ENCODE measurements at regions not wholly inside any gene's neighbourhood (a gene's known extent, or its start where the extent isn't known, plus 50 kb on each side); places are given as distances from the start of the nearest gene placed in this dataset.

DNA sequence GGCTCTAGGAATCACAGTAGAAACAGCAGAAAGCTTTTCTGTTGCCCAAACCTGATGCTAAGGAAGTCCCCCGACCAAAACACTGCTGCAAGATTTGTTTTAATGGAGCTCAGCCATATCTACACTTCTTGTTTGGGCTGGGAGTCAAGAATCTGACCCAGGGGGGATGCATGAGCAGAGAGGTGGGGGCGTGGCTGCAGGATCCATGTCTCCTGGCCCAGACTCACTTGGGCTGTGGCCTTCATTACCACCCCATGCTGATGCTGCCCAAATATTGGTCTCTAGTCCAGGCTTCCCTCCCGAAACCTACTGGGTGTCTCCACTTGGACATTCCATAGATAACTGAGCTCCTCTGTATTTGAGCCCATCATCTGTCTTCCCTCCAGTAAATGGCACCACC lies 361.5 kb upstream of the LARGE1 start:
- in situ Hi-C loops (cut with HindIII; ENCODE audit: low sequenced_read_pairs) = no loop called here
- no peak for DNase-seq (ENCODE audit: low read depth, low spot score)
- H3K4me3 ChIP-seq (ENCODE audit: low read depth, low read length) = no peak overlapping the region
- TF ChIP-seq CTCF (IDR thresholded peaks at IDR 0.05; ENCODE audit: low read depth, low read length) = no peak

DNA sequence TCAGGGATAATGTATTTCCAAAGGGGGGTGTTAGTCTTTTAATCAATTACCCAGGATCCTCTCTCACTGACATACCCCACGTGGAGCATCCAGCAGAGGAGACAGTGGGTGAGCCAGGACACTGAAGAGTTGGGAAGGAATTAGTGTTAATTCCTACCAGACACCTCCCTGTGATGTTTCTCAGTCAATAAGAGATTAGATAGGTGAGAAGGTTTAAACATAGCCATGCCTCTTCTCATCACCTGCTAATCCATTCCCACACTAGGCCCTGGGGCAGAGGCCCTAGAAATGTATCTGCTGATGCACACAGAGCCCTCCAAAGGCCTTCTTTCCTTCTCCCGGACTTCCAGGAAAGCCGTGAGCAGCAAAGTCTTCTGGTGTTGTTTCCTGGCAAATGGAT lies 363.6 kb upstream of the LARGE1 start:
- H3K4me3 ChIP-seq (ENCODE audit: low read depth, low read length) = no peak overlapping the region
- DNase-seq (ENCODE audit: low read depth, low spot score) = no peak
- TF ChIP-seq CTCF (IDR thresholded peaks at IDR 0.05; ENCODE audit: low read depth, low read length) = no peak
- in situ Hi-C loops (cut with HindIII; ENCODE audit: low sequenced_read_pairs) = no loop called here

- H3K4me3 ChIP-seq (ENCODE audit: low read depth, low read length) = no peak overlapping the region
- no peak for TF ChIP-seq CTCF (IDR thresholded peaks at IDR 0.05; ENCODE audit: low read depth, low read length)
- no peak for DNase-seq (ENCODE audit: low read depth, low spot score)
- in situ Hi-C loops (cut with HindIII; ENCODE audit: low sequenced_read_pairs) = no loop called here
Observed at GRCh38 chr22:34293324-34293723, 373.0 kb upstream of the LARGE1 start.

DNA sequence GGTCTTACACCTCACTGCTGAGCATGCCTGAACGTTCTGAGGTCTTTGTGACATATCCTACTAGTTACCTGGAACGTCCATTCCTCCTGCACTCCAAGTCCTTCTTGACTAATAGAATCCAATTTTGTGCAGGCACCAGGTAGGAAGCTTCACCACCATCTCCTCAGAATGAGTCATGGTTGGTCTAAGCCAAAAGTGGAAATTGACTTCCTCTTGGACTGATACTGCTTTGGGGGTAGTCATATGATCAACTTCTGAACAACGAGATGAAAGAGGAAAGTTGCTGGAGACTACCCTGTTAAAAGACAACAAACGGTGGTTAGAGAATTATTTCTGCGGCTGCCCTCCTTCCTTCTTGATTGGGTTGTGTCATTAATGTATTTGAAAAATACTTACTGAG lies 374.2 kb upstream of the LARGE1 start:
- in situ Hi-C loops (cut with HindIII; ENCODE audit: low sequenced_read_pairs) = no loop called here
- no peak for TF ChIP-seq CTCF (IDR thresholded peaks at IDR 0.05; ENCODE audit: low read depth, low read length)
- no peak overlapping the region for H3K4me3 ChIP-seq (ENCODE audit: low read depth, low read length)
- DNase-seq (ENCODE audit: low read depth, low spot score) = no peak

- H3K4me3 ChIP-seq (ENCODE audit: low read depth, low read length) = no peak overlapping the region
- no peak for TF ChIP-seq CTCF (IDR thresholded peaks at IDR 0.05; ENCODE audit: low read depth, low read length)
- DNase-seq (ENCODE audit: low read depth, low spot score) = no peak
- in situ Hi-C loops (cut with HindIII; ENCODE audit: low sequenced_read_pairs) = no loop called here
Observed at GRCh38 chr22:34294986-34295385, 374.7 kb upstream of the LARGE1 start.

- in situ Hi-C loops (cut with HindIII; ENCODE audit: low sequenced_read_pairs) = no loop called here
- no peak overlapping the region for H3K4me3 ChIP-seq (ENCODE audit: low read depth, low read length)
- no peak for TF ChIP-seq CTCF (IDR thresholded peaks at IDR 0.05; ENCODE audit: low read depth, low read length)
- no peak for DNase-seq (ENCODE audit: low read depth, low spot score)
Observed at GRCh38 chr22:34296461-34296860, 376.2 kb upstream of the LARGE1 start.

DNA sequence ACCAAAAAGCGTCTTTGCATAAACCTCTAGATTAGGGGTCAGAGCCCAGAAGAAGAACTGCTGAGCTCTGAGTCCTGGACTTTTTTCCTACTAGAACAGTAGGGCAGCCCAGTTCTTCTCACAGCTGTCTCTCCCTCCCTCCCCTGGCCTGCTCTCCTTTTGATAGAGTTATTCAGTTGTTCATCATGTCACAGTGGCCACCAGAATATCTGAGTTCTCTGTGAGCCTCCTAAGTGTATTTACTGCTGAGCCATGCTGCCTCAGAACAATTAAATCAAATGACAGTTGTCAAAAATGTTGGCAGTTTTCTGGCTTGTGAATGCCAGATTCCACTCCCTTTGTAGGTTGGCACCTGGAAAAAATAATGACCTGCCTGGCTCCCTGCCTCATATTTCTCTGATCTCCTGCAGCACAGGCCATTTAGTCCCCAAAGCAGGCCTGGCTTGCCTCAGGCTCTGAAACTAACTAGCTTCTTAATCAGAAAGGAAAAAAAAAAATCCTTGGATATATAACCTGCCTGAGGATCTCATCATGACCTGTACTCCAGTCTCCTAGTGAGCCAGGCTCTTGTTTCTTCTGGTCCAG lies 377.4 kb upstream of the LARGE1 start:
- no peak for TF ChIP-seq CTCF (IDR thresholded peaks at IDR 0.05; ENCODE audit: low read depth, low read length)
- in situ Hi-C loops (cut with HindIII; ENCODE audit: low sequenced_read_pairs) = no loop called here
- DNase-seq (ENCODE audit: low read depth, low spot score) = no peak
- H3K4me3 ChIP-seq (ENCODE audit: low read depth, low read length) = no peak overlapping the region
